ENCODE measurements at regions not wholly inside any gene's neighbourhood (a gene's known extent, or its start where the extent isn't known, plus 50 kb on each side); places are given as distances from the start of the nearest gene placed in this dataset.

DNA sequence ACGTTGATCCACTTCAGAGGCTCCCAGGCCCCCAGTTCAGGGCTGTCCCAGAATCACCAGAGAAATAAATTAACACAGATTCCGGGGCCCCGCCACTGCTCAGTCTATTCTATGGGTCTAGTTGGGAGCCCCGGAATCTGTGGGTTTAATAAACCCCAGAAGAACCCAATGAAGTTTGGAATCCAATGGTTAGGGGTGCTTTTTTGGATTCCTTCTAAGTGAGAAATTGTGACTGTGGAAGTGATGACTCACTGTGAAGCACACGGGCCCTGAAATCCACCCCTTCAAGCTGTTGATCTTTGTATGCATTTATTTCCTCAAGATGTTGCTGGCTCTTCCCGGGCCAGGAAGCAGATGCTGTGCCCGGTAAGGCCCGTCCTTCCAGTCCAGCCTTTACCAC lies 57.3 kb upstream of the SLC28A3 start:
- TF ChIP-seq, protein P1, sequence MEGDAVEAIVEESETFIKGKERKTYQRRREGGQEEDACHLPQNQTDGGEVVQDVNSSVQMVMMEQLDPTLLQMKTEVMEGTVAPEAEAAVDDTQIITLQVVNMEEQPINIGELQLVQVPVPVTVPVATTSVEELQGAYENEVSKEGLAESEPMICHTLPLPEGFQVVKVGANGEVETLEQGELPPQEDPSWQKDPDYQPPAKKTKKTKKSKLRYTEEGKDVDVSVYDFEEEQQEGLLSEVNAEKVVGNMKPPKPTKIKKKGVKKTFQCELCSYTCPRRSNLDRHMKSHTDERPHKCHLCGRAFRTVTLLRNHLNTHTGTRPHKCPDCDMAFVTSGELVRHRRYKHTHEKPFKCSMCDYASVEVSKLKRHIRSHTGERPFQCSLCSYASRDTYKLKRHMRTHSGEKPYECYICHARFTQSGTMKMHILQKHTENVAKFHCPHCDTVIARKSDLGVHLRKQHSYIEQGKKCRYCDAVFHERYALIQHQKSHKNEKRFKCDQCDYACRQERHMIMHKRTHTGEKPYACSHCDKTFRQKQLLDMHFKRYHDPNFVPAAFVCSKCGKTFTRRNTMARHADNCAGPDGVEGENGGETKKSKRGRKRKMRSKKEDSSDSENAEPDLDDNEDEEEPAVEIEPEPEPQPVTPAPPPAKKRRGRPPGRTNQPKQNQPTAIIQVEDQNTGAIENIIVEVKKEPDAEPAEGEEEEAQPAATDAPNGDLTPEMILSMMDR (IDR thresholded peaks at IDR 0.05) = no peak
- no peak for TF ChIP-seq POLR2AphosphoS5 (IDR thresholded peaks at IDR 0.05)
- TF ChIP-seq POLR2A (IDR thresholded peaks at IDR 0.05) = no peak

Measured in sigmoid colon (tissue), 4 donors.